ENCODE measurements at regions not wholly inside any gene's neighbourhood (a gene's known extent, or its start where the extent isn't known, plus 50 kb on each side); places are given as distances from the start of the nearest gene placed in this dataset.

- Mint-ChIP-seq H3K36me3 (no peaks in the 10 kb centered on the region), H3K9me3 (no peaks in the 10 kb centered on the region), H3K4me3 (no peak overlapping the region), H3K27ac (peak overlapping the region in 1 of 3 donors; percentile 56), H3K4me1 (peaks cover 0 to 10% (median 7%) of the 10 kb centered on the region in 3 donors), H3K27me3 (peaks cover 5% of the 10 kb centered on the region)
Observed at GRCh38 chr11:19451609-19452008, 210.9 kb upstream of the E2F8 start.

- peak overlapping the region in 1 of 3 donors; percentile 21 for H3K27ac Mint-ChIP-seq
- H3K4me3 Mint-ChIP-seq: no peak overlapping the region
- peaks cover 0 to 10% (median 7%) of the 10 kb centered on the region in 3 donors for H3K4me1 Mint-ChIP-seq
- peaks cover 5% of the 10 kb centered on the region for H3K27me3 Mint-ChIP-seq
- H3K36me3 Mint-ChIP-seq: no peaks in the 10 kb centered on the region
- H3K9me3 Mint-ChIP-seq: no peaks in the 10 kb centered on the region
Observed at GRCh38 chr11:19450282-19450681, 209.5 kb upstream of the E2F8 start.

- Mint-ChIP-seq H3K27ac (no peak overlapping the region), H3K4me1 (peaks cover 0 to 10% (median 7%) of the 10 kb centered on the region in 3 donors), H3K27me3 (peaks cover 6% of the 10 kb centered on the region), H3K36me3 (peaks cover 2% of the 10 kb centered on the region), H3K9me3 (peaks cover 0 to 2% (median 0%) of the 10 kb centered on the region in 3 donors), H3K4me3 (no peak overlapping the region)
Observed at GRCh38 chr11:19448651-19449050, 207.9 kb upstream of the E2F8 start.

GRCh38 chr11:19447150-19447566 is 206.4 kb upstream of the E2F8 start:
- peaks cover 0 to 2% (median 0%) of the 10 kb centered on the region in 3 donors for H3K9me3 Mint-ChIP-seq
- peaks cover 3% of the 10 kb centered on the region for H3K36me3 Mint-ChIP-seq
- no peak overlapping the region for H3K4me3 Mint-ChIP-seq
- peaks cover 6% of the 10 kb centered on the region for H3K27me3 Mint-ChIP-seq
- H3K4me1 Mint-ChIP-seq: peaks cover 0 to 15% (median 12%) of the 10 kb centered on the region in 3 donors
- H3K27ac Mint-ChIP-seq: no peak overlapping the region

GRCh38 chr11:19445771-19446170 is 205.0 kb upstream of the E2F8 start:
- Mint-ChIP-seq H3K36me3 (peaks cover 3% of the 10 kb centered on the region), H3K27me3 (peaks cover 6% of the 10 kb centered on the region), H3K4me3 (no peak overlapping the region), H3K27ac (no peak overlapping the region), H3K9me3 (peaks cover 0 to 2% (median 0%) of the 10 kb centered on the region in 3 donors), H3K4me1 (peaks cover 0 to 17% (median 14%) of the 10 kb centered on the region in 3 donors)

GRCh38 chr11:19444231-19444630 is 203.5 kb upstream of the E2F8 start:
- H3K4me1 Mint-ChIP-seq: peaks cover 0 to 12% (median 8%) of the 10 kb centered on the region in 3 donors
- H3K27me3 Mint-ChIP-seq: peaks cover 1% of the 10 kb centered on the region
- H3K9me3 Mint-ChIP-seq: peaks cover 0 to 2% (median 0%) of the 10 kb centered on the region in 3 donors
- peaks cover 3% of the 10 kb centered on the region for H3K36me3 Mint-ChIP-seq
- no peak overlapping the region for H3K4me3 Mint-ChIP-seq
- H3K27ac Mint-ChIP-seq: peak overlapping the region in 1 of 3 donors; percentile 32

GRCh38 chr11:19442554-19442910 is 201.8 kb upstream of the E2F8 start:
- Mint-ChIP-seq H3K27ac (peak overlapping the region in 1 of 3 donors; percentile 54), H3K4me1 (peaks cover under 1 to 11% (median 10%) of the 10 kb centered on the region in 3 donors), H3K4me3 (no peak overlapping the region), H3K27me3 (peaks cover 1% of the 10 kb centered on the region), H3K9me3 (peaks cover 0 to 2% (median 0%) of the 10 kb centered on the region in 3 donors), H3K36me3 (peaks cover 3% of the 10 kb centered on the region)

GRCh38 chr11:19441752-19442553 is 201.2 kb upstream of the E2F8 start:
- H3K36me3 Mint-ChIP-seq: peaks cover 3% of the 10 kb centered on the region
- H3K9me3 Mint-ChIP-seq: peaks cover 0 to 2% (median 0%) of the 10 kb centered on the region in 3 donors
- peaks cover 3% of the 10 kb centered on the region for H3K27me3 Mint-ChIP-seq
- peaks cover 6 to 16% (median 10%) of the 10 kb centered on the region in 3 donors for H3K4me1 Mint-ChIP-seq
- H3K27ac Mint-ChIP-seq: peak overlapping the region in 1 of 3 donors; percentile 54
- no peak overlapping the region for H3K4me3 Mint-ChIP-seq

- H3K4me3 Mint-ChIP-seq: peak overlapping the region in 2 of 4 donors; percentile 0 to 47
- H3K9me3 Mint-ChIP-seq: peaks cover 0 to 2% (median 0%) of the 10 kb centered on the region in 3 donors
- H3K27ac Mint-ChIP-seq: no peak overlapping the region
- H3K36me3 Mint-ChIP-seq: peaks cover 3% of the 10 kb centered on the region
- peaks cover 13 to 22% (median 17%) of the 10 kb centered on the region in 3 donors for H3K4me1 Mint-ChIP-seq
- peaks cover 3% of the 10 kb centered on the region for H3K27me3 Mint-ChIP-seq
Observed at GRCh38 chr11:19441288-19441687, 200.5 kb upstream of the E2F8 start.

- H3K4me3 Mint-ChIP-seq: no peak overlapping the region
- H3K4me1 Mint-ChIP-seq: peaks cover 33 to 47% (median 39%) of the 10 kb centered on the region in 3 donors
- H3K27me3 Mint-ChIP-seq: peaks cover 3% of the 10 kb centered on the region
- no peak overlapping the region for H3K27ac Mint-ChIP-seq
- peaks cover 4% of the 10 kb centered on the region for H3K36me3 Mint-ChIP-seq
- H3K9me3 Mint-ChIP-seq: no peaks in the 10 kb centered on the region
Observed at GRCh38 chr11:19437760-19438159, 197.0 kb upstream of the E2F8 start.

- peaks cover 41 to 50% (median 41%) of the 10 kb centered on the region in 3 donors for H3K4me1 Mint-ChIP-seq
- peaks cover 3% of the 10 kb centered on the region for H3K27me3 Mint-ChIP-seq
- H3K9me3 Mint-ChIP-seq: no peaks in the 10 kb centered on the region
- H3K27ac Mint-ChIP-seq: no peak overlapping the region
- H3K36me3 Mint-ChIP-seq: peaks cover 2% of the 10 kb centered on the region
- H3K4me3 Mint-ChIP-seq: peak overlapping the region in 1 of 4 donors; percentile 15
Observed at GRCh38 chr11:19436932-19437331, 196.2 kb upstream of the E2F8 start.

- no peak overlapping the region for H3K4me3 Mint-ChIP-seq
- peaks cover 2% of the 10 kb centered on the region for H3K36me3 Mint-ChIP-seq
- H3K27ac Mint-ChIP-seq: peak overlapping the region in 1 of 3 donors; percentile 54
- no peaks in the 10 kb centered on the region for H3K9me3 Mint-ChIP-seq
- H3K27me3 Mint-ChIP-seq: peaks cover 3% of the 10 kb centered on the region
- H3K4me1 Mint-ChIP-seq: peaks cover 46 to 58% (median 47%) of the 10 kb centered on the region in 3 donors
Observed at GRCh38 chr11:19435306-19435989, 194.7 kb upstream of the E2F8 start.

GRCh38 chr11:19433791-19434190 is 193.0 kb upstream of the E2F8 start:
- H3K4me3 Mint-ChIP-seq: peak overlapping the region in 3 of 4 donors; percentile 53 to 87 (median 78)
- H3K4me1 Mint-ChIP-seq: peaks cover 53 to 73% (median 60%) of the 10 kb centered on the region in 3 donors
- no peaks in the 10 kb centered on the region for H3K9me3 Mint-ChIP-seq
- H3K36me3 Mint-ChIP-seq: peaks cover 2% of the 10 kb centered on the region
- H3K27me3 Mint-ChIP-seq: peaks cover 8% of the 10 kb centered on the region
- H3K27ac Mint-ChIP-seq: no peak overlapping the region

- Mint-ChIP-seq H3K27me3 (peaks cover 8% of the 10 kb centered on the region), H3K27ac (peak overlapping the region in 2 of 3 donors; percentile 15 to 76), H3K36me3 (peaks cover 2% of the 10 kb centered on the region), H3K4me3 (peak overlapping the region; percentile 53 to 87 (median 77)), H3K4me1 (peaks cover 57 to 77% (median 63%) of the 10 kb centered on the region in 3 donors), H3K9me3 (no peaks in the 10 kb centered on the region)
Observed at GRCh38 chr11:19433367-19433766, 192.6 kb upstream of the E2F8 start.
